HG03442 (cell line): ENCODE measurements at regions not wholly inside any gene's neighbourhood (a gene's known extent, or its start where the extent isn't known, plus 50 kb on each side); places are given as distances from the start of the nearest gene placed in this dataset.

ENCODE experiments used
- ATAC-seq: cut with Tn5 transposase; IDR thresholded peaks from one replicate; pipeline ENCODE4 v1.9.1; 2021; ENCODE audit warnings: mild to moderate bottlenecking, moderate library complexity; ENCODE audit not compliant: unreplicated experiment

GRCh38 chr1:229098903-229099578 is 171.9 kb upstream of the RAB4A start:
- ATAC-seq, result no peak

GRCh38 chr1:229101011-229101871 is 169.7 kb upstream of the RAB4A start:
- no peak for ATAC-seq

GRCh38 chr1:229102741-229103391 is 168.0 kb upstream of the RAB4A start:
- ATAC-seq, result no peak

- ATAC-seq, result no peak
Measured at GRCh38 chr1:229104654-229105053, 166.3 kb upstream of the RAB4A start.

- no peak for ATAC-seq
Measured at GRCh38 chr1:229105109-229105508, 165.8 kb upstream of the RAB4A start.

- ATAC-seq, result no peak
Measured at GRCh38 chr1:229105822-229106525, 164.9 kb upstream of the RAB4A start.

- ATAC-seq, result no peak
Measured at GRCh38 chr1:229106526-229107125, 164.3 kb upstream of the RAB4A start.

GRCh38 chr1:229107304-229107815 is 163.6 kb upstream of the RAB4A start:
- ATAC-seq, result no peak

- no peak for ATAC-seq
Measured at GRCh38 chr1:229107972-229108371, 162.9 kb upstream of the RAB4A start.

- no peak for ATAC-seq
Measured at GRCh38 chr1:229108598-229109201, 162.2 kb upstream of the RAB4A start.

GRCh38 chr1:229109320-229109761 is 161.6 kb upstream of the RAB4A start:
- ATAC-seq, result no peak

- no peak for ATAC-seq
Measured at GRCh38 chr1:229110986-229111385, 159.9 kb upstream of the RAB4A start.

- ATAC-seq, result no peak
Measured at GRCh38 chr1:229111703-229112319, 159.1 kb upstream of the RAB4A start.

GRCh38 chr1:229112832-229113548 is 157.9 kb upstream of the RAB4A start:
- ATAC-seq, result no peak

- no peak for ATAC-seq
Measured at GRCh38 chr1:229114315-229114714, 156.6 kb upstream of the RAB4A start.

- no peak for ATAC-seq
Measured at GRCh38 chr1:229114850-229115365, 156.0 kb upstream of the RAB4A start.

GRCh38 chr1:229116114-229116513 is 154.8 kb upstream of the RAB4A start:
- no peak for ATAC-seq

GRCh38 chr1:229117664-229118300 is 153.1 kb upstream of the RAB4A start:
- no peak for ATAC-seq
